GM19438 (cell line): ENCODE measurements at regions not wholly inside any gene's neighbourhood (a gene's known extent, or its start where the extent isn't known, plus 50 kb on each side); places are given as distances from the start of the nearest gene placed in this dataset.

Experiments used
- ATAC-seq: cut with Tn5 transposase; IDR thresholded peaks from one replicate; pipeline ENCODE4 v1.9.1; 2021; ENCODE audit warnings: low read depth; ENCODE audit not compliant: unreplicated experiment

- peak; percentile 55 for ATAC-seq
These were observed 78.4 kb upstream of the ITGA1 start for GRCh38 chr5:52709167-52709925.

GRCh38 chr5:52710310-52710971 lies 77.3 kb upstream of the ITGA1 start:
- peak; percentile 77 for ATAC-seq

- ATAC-seq, result no peak
These were observed 76.6 kb upstream of the ITGA1 start for GRCh38 chr5:52710972-52711596.

- ATAC-seq, result no peak
These were observed 75.4 kb upstream of the ITGA1 start for GRCh38 chr5:52712354-52712753.

GRCh38 chr5:52725065-52725746 lies 62.5 kb upstream of the ITGA1 start:
- ATAC-seq, result peak; percentile 83

GRCh38 chr5:52725808-52726207 lies 61.9 kb upstream of the ITGA1 start:
- ATAC-seq, result peak; percentile 9

- ATAC-seq, result no peak
These were observed 60.7 kb upstream of the ITGA1 start for GRCh38 chr5:52727020-52727419.

GRCh38 chr5:52727576-52727975 lies 60.1 kb upstream of the ITGA1 start:
- no peak for ATAC-seq

- ATAC-seq, result no peak
These were observed 59.5 kb upstream of the ITGA1 start for GRCh38 chr5:52728224-52728623.

- no peak for ATAC-seq
These were observed 59.0 kb upstream of the ITGA1 start for GRCh38 chr5:52728686-52729085.

GRCh38 chr5:52731274-52732027 lies 56.3 kb upstream of the ITGA1 start:
- no peak for ATAC-seq

- no peak for ATAC-seq
These were observed 53.2 kb upstream of the ITGA1 start for GRCh38 chr5:52734557-52734956.

GRCh38 chr5:52735139-52735538 lies 52.6 kb upstream of the ITGA1 start:
- ATAC-seq, result no peak
